ENCODE measurements at regions not wholly inside any gene's neighbourhood (a gene's known extent, or its start where the extent isn't known, plus 50 kb on each side); places are given as distances from the start of the nearest gene placed in this dataset.
"Not testable (repeated sequence)": the region's sequence is repeated elsewhere in the genome, so short reads cannot be mapped to it uniquely, and the experiment has no call there.

GRCh38 chr3:135581806-135582205 lies 383.7 kb upstream of the PPP2R3A start:
- intact Hi-C loops (cut with DNase I, micrococcal nuclease): no loop called here
- Histone ChIP-seq H3K4me3 (no peak overlapping the region), H3K4me1 (ENCODE audit: low read depth) (no peaks in the 10 kb centered on the region), H3K9me3 (no peaks in the 10 kb centered on the region), H3K36me3 (ENCODE audit: low read depth) (no peaks in the 10 kb centered on the region)
- ATAC-seq (no peak), DNase-seq (no peak)
- no peak for TF ChIP-seq CTCF (IDR thresholded peaks at IDR 0.05)

- no peak for ATAC-seq
Measured at GRCh38 chr3:135582800-135583199, 382.7 kb upstream of the PPP2R3A start.

GRCh38 chr3:135596563-135596962 lies 369.0 kb upstream of the PPP2R3A start:
- intact Hi-C loops (cut with DNase I, micrococcal nuclease): no loop called here
- TF ChIP-seq CTCF (IDR thresholded peaks at IDR 0.05): no peak
- ATAC-seq (no peak), DNase-seq (no peak)
- Histone ChIP-seq H3K9me3 (no peaks in the 10 kb centered on the region), H3K4me1 (ENCODE audit: low read depth) (no peaks in the 10 kb centered on the region), H3K36me3 (ENCODE audit: low read depth) (no peaks in the 10 kb centered on the region), H3K4me3 (no peak overlapping the region)

More at GRCh38 chr3:135582800-135583199, 382.7 kb upstream of the PPP2R3A start:
- DNase-seq: no peak
- no peak for TF ChIP-seq CTCF (IDR thresholded peaks at IDR 0.05)
- H3K4me3 ChIP-seq: no peak overlapping the region
- no peaks in the 10 kb centered on the region for H3K4me1 ChIP-seq (ENCODE audit: low read depth)
- no peaks in the 10 kb centered on the region for H3K9me3 ChIP-seq
- intact Hi-C loops (cut with DNase I, micrococcal nuclease): no loop called here
- H3K36me3 ChIP-seq (ENCODE audit: low read depth): no peaks in the 10 kb centered on the region

GRCh38 chr3:135597855-135598254 lies 367.7 kb upstream of the PPP2R3A start:
- intact Hi-C loops (cut with DNase I, micrococcal nuclease): no loop called here
- no peak for DNase-seq
- Histone ChIP-seq H3K9me3 (no peaks in the 10 kb centered on the region), H3K4me1 (ENCODE audit: low read depth) (no peaks in the 10 kb centered on the region), H3K36me3 (ENCODE audit: low read depth) (no peaks in the 10 kb centered on the region), H3K4me3 (no peak overlapping the region)
- TF ChIP-seq CTCF (IDR thresholded peaks at IDR 0.05): no peak
- no peak for ATAC-seq

- Histone ChIP-seq H3K36me3 (ENCODE audit: low read depth) (no peaks in the 10 kb centered on the region), H3K9me3 (no peaks in the 10 kb centered on the region), H3K4me3 (no peak overlapping the region), H3K4me1 (ENCODE audit: low read depth) (no peaks in the 10 kb centered on the region)
- no peak for DNase-seq
- TF ChIP-seq CTCF (IDR thresholded peaks at IDR 0.05): no peak
- no peak for ATAC-seq
- intact Hi-C loops (cut with DNase I, micrococcal nuclease): no loop called here
Measured at GRCh38 chr3:135598597-135598996, 366.9 kb upstream of the PPP2R3A start.

GRCh38 chr3:135604512-135604911 lies 361.0 kb upstream of the PPP2R3A start:
- DNase-seq; H3K4me1 ChIP-seq (ENCODE audit: low read depth); ATAC-seq; intact Hi-C loops (cut with DNase I, micrococcal nuclease); H3K9me3 ChIP-seq; H3K36me3 ChIP-seq (ENCODE audit: low read depth); H3K4me3 ChIP-seq: not testable (repeated sequence)

All from mucosa of descending colon (tissue), 3 donors.